DMS153 treated with DMSO at 0.1 percent for 48 hours (cell line): ENCODE measurements at regions not wholly inside any gene's neighbourhood (a gene's known extent, or its start where the extent isn't known, plus 50 kb on each side); places are given as distances from the start of the nearest gene placed in this dataset.

ENCODE experiments used
- DNase-seq: peaks from one replicate; lab custom pipeline; 2025; ENCODE audit not compliant: unreplicated experiment; lab: John Stamatoyannopoulos, UW

DNA sequence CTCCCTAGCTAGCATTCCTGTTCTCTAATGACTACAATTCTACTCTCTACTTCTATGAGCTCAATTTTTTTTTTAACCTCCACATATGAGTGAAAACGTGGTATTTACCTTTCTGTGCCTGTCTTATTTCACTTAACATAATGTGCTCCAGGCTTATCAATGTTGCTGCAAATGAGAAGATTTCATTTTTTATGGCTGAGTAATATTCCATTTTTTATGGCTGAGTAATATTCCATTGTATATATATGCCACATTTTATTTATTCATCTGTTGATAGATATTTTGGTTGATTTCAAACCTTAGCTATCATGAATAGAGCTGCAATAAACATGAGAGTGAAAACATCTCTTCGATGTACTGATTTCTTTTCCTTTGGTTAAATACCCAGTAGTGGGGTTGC lies 159.6 kb upstream of the TPK1 start:
- DNase-seq, result no peak

DNA sequence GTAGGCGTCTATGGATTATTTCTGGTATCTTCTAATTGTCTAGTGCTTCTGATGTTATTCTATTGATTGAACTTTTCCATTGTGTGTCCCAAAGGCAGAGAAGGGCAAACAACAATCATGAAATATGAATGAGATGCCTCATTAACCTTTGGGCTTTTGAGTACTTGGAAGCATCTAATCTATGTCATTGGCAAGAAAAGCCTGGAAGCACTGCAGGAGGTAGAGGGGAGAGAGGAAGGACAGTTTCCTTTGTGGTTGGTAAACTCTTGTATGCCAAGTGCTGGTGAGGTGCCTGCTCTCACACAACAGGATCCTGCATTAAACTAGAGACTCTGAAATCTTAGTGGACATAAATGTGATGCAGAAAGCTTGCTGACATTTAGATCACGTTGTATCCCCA lies 155.2 kb upstream of the TPK1 start:
- DNase-seq, result no peak

- DNase-seq, result no peak
Observed at GRCh38 chr7:144987686-144988085, 151.8 kb upstream of the TPK1 start.

DNA sequence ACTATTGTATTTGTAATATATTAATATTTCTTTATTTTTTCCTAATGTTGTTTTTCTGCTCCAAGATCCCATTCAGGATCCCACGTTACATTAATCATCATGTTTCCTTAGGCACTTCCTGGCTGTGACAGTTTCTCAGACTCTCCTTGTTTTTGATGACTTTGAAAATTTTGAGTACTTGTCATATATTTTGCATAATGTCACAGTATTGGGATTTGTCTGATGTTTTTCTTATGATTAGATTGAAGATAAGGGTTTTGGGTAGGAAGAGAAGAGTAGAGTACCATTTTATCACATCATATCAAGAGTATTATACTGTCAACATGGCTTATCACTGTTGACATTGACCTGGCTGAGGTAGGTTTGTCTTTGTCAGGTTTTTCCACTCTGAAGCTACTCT lies 146.3 kb upstream of the TPK1 start:
- no peak for DNase-seq

GRCh38 chr7:144975882-144976281 lies 140.0 kb upstream of the TPK1 start:
- no peak for DNase-seq

DNA sequence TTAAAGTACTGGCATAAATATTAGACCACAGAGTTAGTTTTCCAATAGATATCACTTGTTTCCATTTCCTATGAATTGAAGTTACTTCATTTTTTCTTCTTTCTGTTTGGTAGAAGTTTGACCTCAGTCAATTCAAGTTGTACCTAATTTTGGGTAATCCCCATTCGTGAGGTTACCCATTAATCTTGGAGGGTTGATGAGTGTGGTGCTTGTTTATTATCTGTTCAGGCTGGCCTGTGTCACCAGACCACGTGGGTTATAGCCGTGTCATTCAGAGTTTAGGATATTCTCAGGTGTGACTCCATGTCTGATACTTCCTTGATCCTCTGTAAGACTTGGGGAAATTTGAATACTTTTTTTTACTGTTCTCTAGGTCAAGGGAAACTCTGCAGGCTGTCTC lies 133.9 kb upstream of the TPK1 start:
- no peak for DNase-seq

- DNase-seq, result no peak
Observed at GRCh38 chr7:144960763-144961162, 124.9 kb upstream of the TPK1 start.

GRCh38 chr7:144957998-144958397 lies 122.1 kb upstream of the TPK1 start:
- DNase-seq, result no peak

GRCh38 chr7:144955422-144955821 lies 119.6 kb upstream of the TPK1 start:
- no peak for DNase-seq

DNA sequence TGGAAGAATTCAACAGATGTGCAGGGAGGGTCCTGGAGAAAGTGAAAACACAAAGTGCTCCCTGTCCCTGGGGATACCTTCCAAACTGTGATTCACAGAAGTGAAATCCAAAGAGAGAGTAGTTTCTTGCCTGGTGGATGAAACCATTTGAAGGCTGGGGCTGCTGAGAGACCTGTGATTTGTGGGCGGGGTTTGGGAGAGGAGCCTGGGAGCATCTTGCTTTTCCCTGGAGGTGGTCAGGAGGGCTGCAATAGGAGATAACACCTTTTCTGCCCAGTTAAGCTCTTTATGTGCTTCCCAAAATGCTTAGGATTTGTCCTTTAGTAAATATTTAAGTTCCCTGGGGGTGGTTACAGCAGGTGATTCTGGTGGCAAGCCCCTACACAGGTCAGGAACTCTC lies 105.3 kb upstream of the TPK1 start:
- no peak for DNase-seq

DNA sequence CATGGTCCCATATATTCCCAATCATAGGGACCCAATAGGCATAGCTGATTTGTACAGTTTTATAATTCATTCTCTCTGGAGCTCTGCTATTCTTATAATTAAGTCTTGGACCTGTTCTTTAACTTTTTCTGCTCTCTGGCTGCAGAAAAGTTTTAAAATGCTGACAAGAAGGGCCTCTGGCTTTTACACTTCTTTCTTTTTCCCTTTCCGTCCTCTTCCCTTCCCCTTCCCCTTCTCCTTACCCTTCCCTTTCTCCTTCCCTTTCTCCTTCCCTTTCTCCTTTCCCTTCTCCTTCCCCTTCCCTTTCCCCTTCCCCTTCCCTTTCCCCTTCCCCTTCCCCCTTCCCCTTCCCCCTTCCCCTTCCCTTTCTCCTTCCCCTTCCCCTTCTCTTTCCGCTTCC lies 101.3 kb upstream of the TPK1 start:
- no peak for DNase-seq

DNA sequence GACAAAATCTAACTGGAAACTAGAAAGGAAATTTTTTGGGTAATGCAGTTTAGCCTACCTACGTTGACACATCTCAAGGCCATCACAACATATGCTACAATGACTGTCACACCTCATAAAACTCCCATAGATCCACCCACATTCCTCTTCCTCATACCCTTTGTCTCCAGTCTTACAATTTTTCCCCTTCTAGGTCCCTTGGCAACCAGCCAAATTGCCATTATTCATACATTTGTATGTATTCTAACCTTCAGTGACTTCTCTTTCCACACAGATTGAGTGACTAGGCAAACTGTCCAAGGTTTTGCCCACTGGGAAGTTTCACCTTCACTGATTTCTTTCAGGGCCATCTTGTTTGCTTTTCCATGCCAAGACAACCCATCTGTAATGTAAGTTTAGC lies 100.5 kb upstream of the TPK1 start:
- no peak for DNase-seq

GRCh38 chr7:144910411-144910810 lies 74.6 kb upstream of the TPK1 start:
- DNase-seq, result no peak

DNA sequence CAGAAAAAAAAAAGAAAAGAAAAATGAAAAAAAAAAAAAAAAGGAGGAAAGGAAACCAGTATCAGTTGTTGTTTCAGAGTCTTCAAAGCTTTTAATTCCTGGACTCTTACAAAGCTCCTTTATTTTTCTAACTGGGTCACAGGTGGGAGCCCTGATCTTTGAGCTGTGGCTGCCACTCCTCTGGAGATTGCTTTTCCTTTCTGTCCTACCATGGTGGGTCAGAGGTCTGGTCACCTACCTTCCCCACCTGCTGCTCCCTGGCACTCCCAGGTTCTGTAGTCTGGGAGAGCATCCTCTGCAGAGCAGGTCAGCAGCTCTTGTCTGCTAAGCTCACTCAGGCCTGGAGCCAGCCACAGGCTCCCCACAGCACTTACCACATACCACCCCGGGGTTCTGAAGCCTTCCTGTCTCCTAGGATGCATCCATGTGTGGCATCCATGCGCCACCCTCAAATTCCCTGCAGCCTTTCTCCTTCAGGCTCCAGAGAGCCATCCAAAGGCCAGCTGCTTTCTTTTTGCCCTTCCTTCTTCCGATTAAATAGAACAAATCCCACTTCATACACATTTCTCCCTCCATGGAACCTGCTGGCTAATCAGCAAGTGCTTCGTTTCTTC lies 73.2 kb upstream of the TPK1 start:
- DNase-seq, result no peak

DNA sequence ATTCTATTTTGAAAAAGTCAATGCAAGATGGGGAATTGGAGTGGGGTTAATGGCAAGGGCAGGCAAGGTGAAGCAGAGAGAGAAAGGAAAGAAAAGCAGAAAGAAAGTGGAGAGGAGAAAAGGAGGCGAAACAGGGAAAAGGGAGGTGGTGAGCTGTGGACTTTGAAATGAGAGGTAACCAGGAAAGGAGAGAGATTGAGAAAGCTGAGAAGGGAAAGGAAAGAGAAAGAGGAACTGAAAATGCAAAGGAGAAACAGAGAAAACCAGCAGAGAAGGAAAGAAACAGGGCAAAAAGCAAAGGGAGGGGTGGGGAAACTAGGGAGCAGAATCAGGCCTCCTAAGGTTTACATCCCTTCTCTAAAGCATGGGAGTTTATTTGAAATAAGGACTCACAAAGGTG lies 72.5 kb upstream of the TPK1 start:
- no peak for DNase-seq

- no peak for DNase-seq
Observed at GRCh38 chr7:144907577-144907976, 71.7 kb upstream of the TPK1 start.

GRCh38 chr7:144903201-144903600 lies 67.3 kb upstream of the TPK1 start:
- DNase-seq, result no peak

GRCh38 chr7:144892761-144893160 lies 56.9 kb upstream of the TPK1 start:
- no peak for DNase-seq
